Osteocyte (in vitro differentiated cells): ENCODE measurements at regions not wholly inside any gene's neighbourhood (a gene's known extent, or its start where the extent isn't known, plus 50 kb on each side); places are given as distances from the start of the nearest gene placed in this dataset.
"Not testable (repeated sequence)": the region's sequence is repeated elsewhere in the genome, so short reads cannot be mapped to it uniquely, and the experiment has no call there.

Experiments
- DNase-seq: peaks from one replicate; pipeline ENCODE4 v3.0.0; 2021; ENCODE audit warnings: mixed read lengths; ENCODE audit not compliant: unreplicated experiment; ENCODE audit errors: extremely low spot score
- H3K27ac Mint-ChIP-seq: one replicate; pipeline ENCODE4 v1.8.0; 2021; ENCODE audit warnings: mild to moderate bottlenecking, mixed read lengths; ENCODE audit not compliant: unreplicated experiment
- H3K27me3 Mint-ChIP-seq: one replicate; pipeline ENCODE4 v1.8.0; 2021; ENCODE audit warnings: mixed read lengths; ENCODE audit not compliant: unreplicated experiment
- H3K36me3 Mint-ChIP-seq: one replicate; pipeline ENCODE4 v1.8.0; 2021; ENCODE audit warnings: mixed read lengths; ENCODE audit not compliant: unreplicated experiment
- H3K4me1 Mint-ChIP-seq: one replicate; pipeline ENCODE4 v1.8.0; 2021; ENCODE audit warnings: mixed read lengths; ENCODE audit not compliant: unreplicated experiment
- H3K4me3 Mint-ChIP-seq: one replicate; pipeline ENCODE4 v1.8.0; 2021; ENCODE audit warnings: mild to moderate bottlenecking, moderate library complexity, mixed read lengths; ENCODE audit not compliant: unreplicated experiment
- H3K9me3 Mint-ChIP-seq: one replicate; pipeline ENCODE4 v1.8.0; 2021; ENCODE audit warnings: mixed read lengths; ENCODE audit not compliant: unreplicated experiment
- TF ChIP-seq, protein P1 (sequence below): fragments of 200-600 bp; sonication (generic); IDR thresholded peaks from 2 replicates; pipeline ENCODE4 v1.5.0; 2021; ENCODE audit warnings: antibody characterized with exemption, mild to moderate bottlenecking, moderate library complexity

- no peaks in the 10 kb centered on the region for H3K9me3 Mint-ChIP-seq
- no peaks in the 10 kb centered on the region for H3K36me3 Mint-ChIP-seq
- no peak overlapping the region for H3K4me3 Mint-ChIP-seq
- DNase-seq, result no peak
- no peak overlapping the region for H3K27ac Mint-ChIP-seq
- TF ChIP-seq, protein P1, sequence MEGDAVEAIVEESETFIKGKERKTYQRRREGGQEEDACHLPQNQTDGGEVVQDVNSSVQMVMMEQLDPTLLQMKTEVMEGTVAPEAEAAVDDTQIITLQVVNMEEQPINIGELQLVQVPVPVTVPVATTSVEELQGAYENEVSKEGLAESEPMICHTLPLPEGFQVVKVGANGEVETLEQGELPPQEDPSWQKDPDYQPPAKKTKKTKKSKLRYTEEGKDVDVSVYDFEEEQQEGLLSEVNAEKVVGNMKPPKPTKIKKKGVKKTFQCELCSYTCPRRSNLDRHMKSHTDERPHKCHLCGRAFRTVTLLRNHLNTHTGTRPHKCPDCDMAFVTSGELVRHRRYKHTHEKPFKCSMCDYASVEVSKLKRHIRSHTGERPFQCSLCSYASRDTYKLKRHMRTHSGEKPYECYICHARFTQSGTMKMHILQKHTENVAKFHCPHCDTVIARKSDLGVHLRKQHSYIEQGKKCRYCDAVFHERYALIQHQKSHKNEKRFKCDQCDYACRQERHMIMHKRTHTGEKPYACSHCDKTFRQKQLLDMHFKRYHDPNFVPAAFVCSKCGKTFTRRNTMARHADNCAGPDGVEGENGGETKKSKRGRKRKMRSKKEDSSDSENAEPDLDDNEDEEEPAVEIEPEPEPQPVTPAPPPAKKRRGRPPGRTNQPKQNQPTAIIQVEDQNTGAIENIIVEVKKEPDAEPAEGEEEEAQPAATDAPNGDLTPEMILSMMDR, result no peak
- H3K27me3 Mint-ChIP-seq, result no peaks in the 10 kb centered on the region
- peaks cover 64% of the 10 kb centered on the region for H3K4me1 Mint-ChIP-seq
Observed at GRCh38 chr13:44054525-44054924, 174.8 kb downstream of the LACC1 start.

- not testable (repeated sequence) for H3K27me3 Mint-ChIP-seq, H3K36me3 Mint-ChIP-seq, H3K9me3 Mint-ChIP-seq, H3K4me3 Mint-ChIP-seq, DNase-seq
- H3K27ac Mint-ChIP-seq, result peak overlapping the region; percentile 69
- H3K4me1 Mint-ChIP-seq, result peaks cover 72% of the 10 kb centered on the region
Observed at GRCh38 chr13:44055681-44056080, 176.0 kb downstream of the LACC1 start.

- Mint-ChIP-seq H3K4me3 (no peak overlapping the region), H3K36me3 (no peaks in the 10 kb centered on the region), H3K27ac (peak overlapping the region; percentile 88), H3K4me1 (peaks cover 51% of the 10 kb centered on the region), H3K9me3 (no peaks in the 10 kb centered on the region), H3K27me3 (no peaks in the 10 kb centered on the region)
- TF ChIP-seq, protein P1, result no peak
- DNase-seq, result no peak
Observed at GRCh38 chr13:44058067-44058466, 178.4 kb downstream of the LACC1 start.

GRCh38 chr13:44058624-44059215 lies 179.0 kb downstream of the LACC1 start:
- no peaks in the 10 kb centered on the region for H3K27me3 Mint-ChIP-seq
- H3K27ac Mint-ChIP-seq, result peak overlapping the region; percentile 88
- peaks cover 45% of the 10 kb centered on the region for H3K4me1 Mint-ChIP-seq
- H3K36me3 Mint-ChIP-seq, result no peaks in the 10 kb centered on the region
- TF ChIP-seq, protein P1, result no peak
- no peak for DNase-seq
- no peaks in the 10 kb centered on the region for H3K9me3 Mint-ChIP-seq
- peak overlapping the region; percentile 8 for H3K4me3 Mint-ChIP-seq

DNA sequence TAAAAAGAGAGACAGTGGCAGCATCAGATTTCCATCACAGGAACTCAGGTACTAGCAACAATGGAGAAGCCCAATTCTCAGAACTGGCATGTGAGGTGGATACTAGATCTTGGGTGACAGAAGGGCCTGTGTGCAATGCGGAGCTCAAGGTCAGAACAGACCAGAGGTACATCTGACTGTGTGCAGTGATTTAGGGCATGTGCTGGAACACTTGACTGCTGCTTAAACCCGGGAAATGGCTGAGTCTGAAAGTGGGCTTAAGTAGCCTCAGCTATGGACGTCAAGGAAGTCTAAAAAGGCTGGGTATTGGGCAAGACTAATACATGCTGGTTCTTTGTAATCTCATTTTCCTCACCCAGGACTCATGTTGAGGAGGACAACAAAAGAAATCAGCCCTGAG lies 182.2 kb downstream of the LACC1 start:
- no peaks in the 10 kb centered on the region for H3K9me3 Mint-ChIP-seq
- DNase-seq, result no peak
- TF ChIP-seq, protein P1, result no peak
- no peak overlapping the region for H3K27ac Mint-ChIP-seq
- H3K4me1 Mint-ChIP-seq, result peaks cover 32% of the 10 kb centered on the region
- H3K36me3 Mint-ChIP-seq, result no peaks in the 10 kb centered on the region
- no peak overlapping the region for H3K4me3 Mint-ChIP-seq
- H3K27me3 Mint-ChIP-seq, result no peaks in the 10 kb centered on the region

GRCh38 chr13:44063467-44063866 lies 183.8 kb downstream of the LACC1 start:
- H3K36me3 Mint-ChIP-seq, result no peaks in the 10 kb centered on the region
- TF ChIP-seq, protein P1, result no peak

More at GRCh38 chr13:44063467-44063866, 183.8 kb downstream of the LACC1 start:
- Mint-ChIP-seq H3K27ac (no peak overlapping the region), H3K9me3 (peaks cover 2% of the 10 kb centered on the region), H3K4me3 (no peak overlapping the region), H3K27me3 (no peaks in the 10 kb centered on the region), H3K4me1 (peaks cover 23% of the 10 kb centered on the region)
- no peak for DNase-seq
